HG03196 (cell line): ENCODE measurements at regions not wholly inside any gene's neighbourhood (a gene's known extent, or its start where the extent isn't known, plus 50 kb on each side); places are given as distances from the start of the nearest gene placed in this dataset.
A peak's percentile ranks its signal among the peaks of the same experiment; 100 is the strongest.

Source experiments
- ATAC-seq: cut with Tn5 transposase; IDR thresholded peaks from one replicate; pipeline ENCODE4 v1.9.1; 2021; ENCODE audit not compliant: unreplicated experiment

DNA sequence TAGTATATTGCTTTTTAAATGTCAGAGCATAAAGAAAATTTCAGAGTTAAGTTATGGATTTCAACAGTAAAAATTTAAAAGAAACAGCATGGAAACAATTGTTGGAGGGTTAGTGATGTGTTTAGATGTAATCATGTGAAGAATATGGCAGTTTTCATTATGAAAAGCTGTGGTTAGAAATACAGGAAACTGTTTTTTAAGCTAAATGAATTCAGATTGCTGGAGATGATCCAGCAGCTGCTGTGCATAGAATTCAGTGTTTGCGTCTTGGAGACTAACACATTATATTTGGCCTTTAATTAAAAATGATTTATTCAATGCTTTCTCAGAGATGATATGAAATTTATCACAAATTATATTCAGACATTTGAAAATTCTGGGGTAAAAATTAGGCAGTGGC lies 273.6 kb upstream of the LRRC7 start:
- no peak for ATAC-seq

DNA sequence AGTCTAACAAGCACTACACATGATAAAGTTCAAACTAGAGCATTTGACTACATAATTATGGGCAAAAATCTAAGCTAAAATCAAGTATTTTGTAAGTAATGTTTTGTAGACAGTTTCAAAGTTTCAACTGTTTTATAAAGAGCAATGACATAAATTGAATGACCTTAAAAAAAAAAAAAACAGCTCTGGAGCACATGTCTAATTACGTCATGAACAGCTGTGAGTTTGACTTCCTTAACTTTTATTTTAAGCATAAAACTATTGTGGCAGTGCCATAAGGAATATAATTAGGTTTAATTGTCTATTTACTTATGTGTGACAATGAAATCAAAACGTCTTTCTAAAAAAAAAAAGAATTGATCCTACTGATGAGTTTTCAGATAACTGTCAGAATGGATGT lies 272.5 kb upstream of the LRRC7 start:
- no peak for ATAC-seq

DNA sequence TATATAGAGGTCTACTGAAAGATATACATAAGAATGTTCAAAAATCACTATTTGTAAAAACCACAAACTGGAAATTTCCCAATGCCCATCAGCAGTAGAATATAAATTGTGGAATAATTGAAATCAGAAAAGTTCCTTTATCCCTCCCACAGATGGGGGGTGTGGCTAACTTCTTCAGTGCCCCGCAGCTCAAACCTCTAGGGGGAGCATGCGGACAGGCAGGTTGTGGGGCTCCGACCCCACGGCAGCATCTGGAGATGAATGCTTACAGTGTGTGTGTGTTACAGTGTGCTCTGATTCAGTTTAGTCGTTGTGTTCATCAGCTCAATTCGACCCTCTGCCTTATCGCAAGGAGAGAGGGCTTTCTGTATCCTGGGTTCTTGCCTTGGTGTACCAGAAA lies 262.1 kb upstream of the LRRC7 start:
- ATAC-seq: no peak

DNA sequence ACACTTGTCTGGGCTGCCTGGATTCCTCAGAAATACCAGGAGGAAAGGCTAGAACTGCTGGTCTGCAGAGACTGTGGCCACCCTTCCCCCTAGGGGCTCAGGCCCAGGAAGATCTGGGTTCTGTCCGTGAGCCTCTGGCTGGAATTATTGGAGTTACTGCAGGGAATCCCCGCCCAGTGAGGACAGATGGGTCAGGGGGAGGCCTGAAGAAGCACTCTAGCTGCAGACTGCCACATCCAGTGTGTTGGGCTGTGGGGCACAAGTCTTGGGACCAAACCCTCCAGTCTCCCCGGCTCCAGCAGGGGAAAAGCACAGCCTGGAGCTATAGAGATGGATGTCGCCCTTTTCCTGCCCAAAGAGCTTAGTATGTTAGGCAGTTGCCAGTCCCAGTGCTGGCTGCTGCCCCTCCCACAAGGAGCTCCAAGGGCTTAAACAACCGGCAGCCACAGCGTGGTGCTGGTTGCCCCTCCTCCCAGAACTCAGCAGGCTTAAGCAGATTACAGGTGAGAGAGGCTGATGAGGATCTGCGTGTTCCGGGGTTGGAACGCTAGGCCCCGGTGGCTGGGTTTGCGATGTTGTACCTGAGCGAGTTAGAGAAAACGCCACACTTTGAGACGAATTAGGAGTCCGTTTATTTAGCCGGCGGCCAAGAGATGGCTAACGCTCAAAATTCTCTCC lies 255.5 kb upstream of the LRRC7 start:
- no peak for ATAC-seq

DNA sequence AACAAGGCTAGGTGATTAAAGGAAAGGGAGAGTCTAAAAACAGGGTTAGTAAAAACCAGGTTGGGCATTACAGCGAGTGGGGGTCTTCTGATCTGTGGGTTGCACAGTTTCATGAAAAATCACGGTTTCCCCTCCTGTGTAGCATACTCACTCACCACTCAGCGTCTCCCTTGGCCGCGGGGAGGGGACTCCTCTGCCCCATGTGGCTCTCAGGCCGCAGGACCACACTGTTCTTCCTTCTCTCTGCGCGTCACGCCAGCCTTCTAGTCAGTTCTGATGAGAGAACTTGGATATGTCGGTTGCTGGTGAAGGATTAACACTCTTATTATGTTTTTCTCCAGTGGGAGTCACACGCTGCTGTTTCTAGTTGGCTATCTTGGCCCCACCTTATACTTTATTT lies 254.6 kb upstream of the LRRC7 start:
- no peak for ATAC-seq

DNA sequence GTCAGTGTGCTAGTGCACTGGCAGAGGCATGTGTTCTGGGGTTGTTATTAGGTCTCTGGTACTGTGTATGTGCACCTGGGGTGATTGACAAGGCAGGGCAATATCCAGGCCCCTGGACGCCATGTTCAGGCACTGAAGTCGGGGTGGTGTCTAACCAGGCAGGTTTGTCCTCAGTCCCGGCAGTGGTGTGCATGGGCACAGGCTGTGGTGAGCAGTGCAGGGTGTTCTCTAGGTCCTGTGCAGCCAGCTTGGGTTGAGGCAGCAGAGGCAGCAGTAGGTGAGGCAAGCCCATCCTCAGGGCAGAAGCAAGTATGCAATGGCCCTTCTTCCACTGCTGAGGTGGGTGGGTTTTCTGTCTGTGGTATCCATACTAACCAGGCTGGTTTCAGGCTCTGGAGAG lies 252.3 kb upstream of the LRRC7 start:
- ATAC-seq: no peak

DNA sequence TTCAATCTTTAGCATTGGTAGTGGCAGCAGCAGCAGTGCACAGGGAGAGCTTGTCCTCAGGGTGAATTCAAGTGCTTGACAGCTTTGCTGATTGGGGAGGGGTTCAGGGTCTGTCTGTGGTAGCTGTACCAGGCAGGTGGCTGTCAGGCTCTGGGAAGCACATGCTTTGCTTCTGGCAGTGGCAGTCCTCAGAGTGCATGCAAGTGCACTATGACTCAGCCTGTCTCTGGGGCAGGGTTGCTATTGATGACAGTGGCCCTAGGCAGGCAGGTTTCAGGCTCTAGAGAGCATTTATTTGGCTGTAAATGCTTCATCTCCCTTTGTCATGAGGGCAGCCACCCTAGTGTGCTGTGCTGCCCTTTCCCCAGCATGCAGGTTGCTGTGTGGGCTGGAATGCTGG lies 251.9 kb upstream of the LRRC7 start:
- ATAC-seq: no peak

DNA sequence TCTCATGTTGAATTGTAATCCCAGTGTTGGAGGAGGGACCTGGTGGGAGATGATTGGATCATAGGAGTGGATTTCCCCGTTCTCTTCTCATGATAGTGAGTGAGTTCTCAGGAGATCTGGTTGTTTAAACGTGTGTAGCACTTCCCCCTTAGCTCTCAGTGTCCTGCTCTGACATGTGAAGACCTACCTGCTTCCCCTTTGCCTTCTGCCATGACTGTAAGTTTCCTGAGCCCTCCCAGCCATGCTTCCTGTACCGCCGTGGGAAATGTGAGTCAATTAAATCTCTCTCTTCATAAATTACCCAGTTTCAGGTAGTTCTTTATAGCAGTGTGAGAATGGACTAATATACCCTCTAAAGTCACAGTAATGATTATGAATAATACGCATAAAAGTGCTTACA lies 248.4 kb upstream of the LRRC7 start:
- ATAC-seq: no peak

DNA sequence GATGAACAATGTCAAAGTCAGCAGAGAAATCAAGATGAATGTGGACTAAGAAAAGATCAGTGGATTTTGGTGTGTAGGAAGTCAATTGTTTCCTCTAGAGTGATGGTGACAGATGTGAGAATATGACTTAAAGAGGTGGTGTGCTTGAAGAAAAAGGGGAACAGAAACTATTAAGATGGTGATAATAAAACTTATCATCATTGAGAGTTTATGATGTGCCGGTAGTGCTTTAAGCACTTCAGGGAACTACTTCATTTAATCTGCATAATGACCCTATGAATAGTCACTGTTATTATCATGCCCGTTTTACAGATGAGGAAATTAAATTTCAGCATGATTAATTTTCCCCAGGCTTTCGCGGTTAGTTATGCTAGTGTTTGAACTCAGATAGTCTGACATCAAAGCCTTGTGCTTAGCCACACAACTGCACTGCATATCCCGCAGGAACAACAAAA lies 246.9 kb upstream of the LRRC7 start:
- ATAC-seq: peak; percentile 58

DNA sequence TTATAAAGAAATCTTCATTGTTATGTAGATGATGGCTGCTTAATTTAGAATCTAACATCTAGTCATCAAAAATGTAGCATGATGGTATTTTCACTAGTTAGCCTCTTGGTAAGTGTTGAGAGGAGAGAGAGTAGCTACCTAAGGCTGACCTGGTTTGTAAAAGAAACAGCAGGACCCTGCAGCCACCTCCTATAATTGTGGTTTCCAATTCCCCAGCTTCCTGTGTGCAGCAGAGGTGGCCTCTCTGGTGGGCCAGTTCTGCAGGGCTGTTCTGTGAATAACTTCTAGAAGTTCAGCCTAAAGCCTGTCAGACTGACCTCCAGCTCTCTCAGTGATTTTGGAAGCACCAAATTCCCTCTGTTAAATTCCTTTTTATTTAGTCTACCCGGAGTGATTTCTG lies 246.4 kb upstream of the LRRC7 start:
- no peak for ATAC-seq

DNA sequence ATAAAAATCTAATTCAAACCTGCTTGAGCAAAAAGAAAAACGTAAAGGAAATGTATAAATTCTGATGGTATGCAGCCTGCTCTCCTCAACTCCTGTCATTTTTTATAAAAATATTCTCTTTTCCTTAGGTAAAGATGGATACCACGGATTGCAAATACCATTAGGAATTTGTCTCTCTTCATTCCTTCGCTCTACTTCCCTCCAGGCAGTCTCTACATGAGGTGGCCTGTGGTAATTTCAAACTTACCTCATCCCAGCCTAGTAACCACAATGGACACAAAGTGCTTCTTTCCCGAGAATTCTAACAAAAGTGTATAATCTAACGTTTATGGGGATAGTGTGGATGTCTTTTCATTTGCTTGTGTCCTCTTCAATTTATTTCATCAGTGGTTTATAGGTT lies 239.5 kb upstream of the LRRC7 start:
- ATAC-seq: no peak

DNA sequence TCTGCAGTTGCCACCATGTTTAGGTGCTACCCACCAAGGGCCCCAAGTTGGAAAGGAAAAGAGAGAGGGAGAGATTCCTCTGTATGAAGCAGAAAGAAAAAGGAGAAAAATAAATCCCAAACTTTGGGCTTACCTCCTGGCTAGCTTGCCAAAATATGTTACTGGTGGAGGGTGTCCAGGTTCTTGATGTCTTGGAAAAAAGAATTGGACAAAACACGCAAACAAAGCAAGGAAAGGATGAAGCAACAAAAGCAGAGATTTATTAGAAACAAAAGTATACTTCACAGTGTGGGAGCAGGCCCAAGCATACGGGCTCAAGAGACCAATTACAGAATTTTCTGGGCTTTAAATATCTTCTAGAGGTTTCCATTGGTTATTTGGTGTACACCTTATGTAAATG lies 204.5 kb upstream of the LRRC7 start:
- ATAC-seq: no peak

DNA sequence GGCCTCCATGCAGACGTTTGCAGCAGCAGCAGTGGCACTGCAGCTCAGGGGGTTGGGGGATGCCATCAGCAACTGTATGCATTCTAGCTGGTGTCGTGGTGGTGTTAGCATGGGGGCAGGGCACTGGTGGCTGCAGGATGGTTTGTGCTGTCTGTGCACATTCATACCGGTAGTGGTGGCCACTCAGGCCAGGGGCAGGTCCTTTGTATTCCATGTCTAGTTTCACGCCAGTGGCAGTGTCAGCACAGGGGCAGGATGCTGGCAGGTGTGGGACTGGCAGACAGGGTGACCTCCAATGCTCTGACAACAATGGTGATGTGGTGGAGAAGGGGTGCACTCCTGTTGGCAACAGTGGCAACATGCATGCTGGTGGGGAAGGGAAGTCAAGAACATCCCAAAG lies 194.2 kb upstream of the LRRC7 start:
- ATAC-seq: no peak

DNA sequence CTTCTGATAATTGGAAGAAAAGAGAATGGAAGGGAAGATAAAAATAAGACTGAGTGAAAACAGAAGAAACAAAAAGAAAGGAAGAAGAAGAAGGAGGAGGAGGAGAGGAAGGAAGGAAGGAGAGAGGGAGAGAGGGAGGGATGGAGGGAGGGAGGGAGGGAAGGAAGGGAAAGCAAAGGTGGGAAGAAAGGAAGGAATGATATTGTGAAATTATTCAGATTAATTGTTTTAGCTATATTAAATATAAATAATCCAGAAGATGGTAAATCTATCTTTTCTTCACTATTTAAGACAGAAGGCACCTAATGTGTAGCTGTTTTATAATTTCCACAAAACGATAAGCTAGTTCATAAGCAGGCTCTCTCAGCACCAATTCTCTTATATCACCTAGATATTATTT lies 191.3 kb upstream of the LRRC7 start:
- ATAC-seq: no peak

DNA sequence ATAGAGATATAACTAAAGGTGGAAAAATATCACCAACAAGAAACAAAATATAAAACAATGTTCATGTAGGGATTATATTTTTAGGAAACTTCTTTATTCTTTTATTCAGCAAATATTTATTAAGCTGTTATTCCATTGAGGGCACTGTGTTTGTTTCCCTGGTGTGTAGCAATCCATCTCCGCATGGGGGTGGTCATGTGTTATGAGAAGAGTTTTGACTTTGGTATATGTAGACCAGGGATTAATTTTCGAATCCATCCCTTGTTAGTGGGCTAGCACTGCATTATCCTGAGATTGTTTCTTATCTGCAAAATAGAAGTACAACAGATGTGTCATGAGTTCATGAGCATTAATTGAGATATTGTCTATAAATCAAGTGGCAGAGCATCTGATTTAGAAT lies 190.2 kb upstream of the LRRC7 start:
- ATAC-seq: no peak

DNA sequence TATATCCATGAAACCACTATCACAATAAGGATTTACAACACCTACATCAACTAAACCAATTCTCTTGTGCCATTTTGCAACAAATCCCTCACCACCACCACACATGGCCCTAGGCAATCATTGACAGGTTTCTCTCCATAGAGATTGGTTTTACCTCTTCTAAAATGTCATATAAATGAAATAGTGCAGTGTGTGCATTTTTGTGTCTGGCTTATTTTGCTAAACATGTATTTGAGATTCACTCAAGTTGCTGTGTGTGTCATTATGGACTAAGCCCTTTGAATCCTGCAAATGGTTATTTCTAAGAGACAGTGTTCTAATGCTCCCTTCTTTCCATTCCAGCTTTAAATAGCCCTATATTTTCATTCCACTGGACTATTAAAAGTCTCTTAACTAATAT lies 179.7 kb upstream of the LRRC7 start:
- no peak for ATAC-seq

DNA sequence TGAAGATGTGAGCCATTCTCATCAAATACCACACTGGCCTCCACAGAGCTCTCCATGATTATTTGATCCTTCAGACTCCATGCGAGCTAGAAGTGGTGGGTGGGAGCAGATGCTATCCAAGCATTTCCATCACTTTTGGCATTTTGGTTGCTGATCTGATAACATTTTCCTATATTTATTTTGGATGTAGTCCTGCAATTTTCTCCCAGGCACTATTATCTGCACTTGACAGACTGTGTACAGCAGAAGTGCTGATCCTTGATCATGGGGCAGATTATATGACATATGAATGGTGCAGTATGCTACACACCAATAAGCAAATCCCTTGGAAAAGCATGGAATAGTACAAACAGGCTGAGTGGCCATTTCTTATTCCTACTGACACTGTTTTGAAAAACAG lies 167.6 kb upstream of the LRRC7 start:
- ATAC-seq: no peak

DNA sequence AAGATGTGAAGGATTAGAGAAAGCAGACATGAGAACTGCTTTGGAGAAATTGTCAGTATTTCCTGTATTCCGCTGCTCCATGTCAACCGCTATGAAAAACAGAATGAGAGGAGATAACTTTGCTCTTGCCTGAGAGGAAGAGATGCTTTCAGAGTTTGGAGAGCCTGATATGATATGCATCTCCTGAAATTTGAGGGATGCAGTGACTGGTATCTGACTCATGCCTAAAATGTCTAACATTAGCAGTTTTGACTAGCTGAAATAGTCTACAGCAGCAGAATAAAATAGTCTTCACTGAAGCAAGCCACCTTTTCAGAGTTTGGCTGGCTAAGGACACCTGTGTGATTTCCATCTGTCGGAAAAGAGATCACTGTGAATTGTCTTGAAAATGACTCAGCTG lies 165.8 kb upstream of the LRRC7 start:
- ATAC-seq: no peak

DNA sequence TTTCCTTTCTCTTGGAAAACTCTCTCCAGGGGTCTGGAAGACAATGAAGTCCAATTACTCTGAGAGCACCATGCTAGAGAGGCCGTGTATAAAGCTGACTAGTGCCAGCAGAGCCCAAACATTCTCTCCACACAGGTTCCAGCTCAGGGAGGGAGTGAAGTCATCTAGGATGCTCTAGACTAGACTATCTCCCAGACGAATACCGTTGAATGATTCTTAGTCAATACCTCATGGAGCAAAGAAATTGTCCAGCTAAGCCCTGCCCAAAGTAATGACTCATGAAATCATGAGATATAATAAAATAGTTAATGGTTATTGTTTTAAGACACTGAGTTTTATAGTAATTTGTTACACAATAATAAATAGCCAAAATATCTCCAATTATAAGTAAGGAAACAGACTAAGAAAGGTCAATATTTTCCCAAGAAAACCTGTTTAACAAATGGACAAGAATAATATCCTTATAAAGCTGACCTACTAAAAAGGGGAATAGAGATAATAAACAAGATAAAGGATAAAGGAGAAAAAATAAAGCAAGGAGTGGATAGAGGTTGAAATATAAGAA lies 163.9 kb upstream of the LRRC7 start:
- no peak for ATAC-seq

DNA sequence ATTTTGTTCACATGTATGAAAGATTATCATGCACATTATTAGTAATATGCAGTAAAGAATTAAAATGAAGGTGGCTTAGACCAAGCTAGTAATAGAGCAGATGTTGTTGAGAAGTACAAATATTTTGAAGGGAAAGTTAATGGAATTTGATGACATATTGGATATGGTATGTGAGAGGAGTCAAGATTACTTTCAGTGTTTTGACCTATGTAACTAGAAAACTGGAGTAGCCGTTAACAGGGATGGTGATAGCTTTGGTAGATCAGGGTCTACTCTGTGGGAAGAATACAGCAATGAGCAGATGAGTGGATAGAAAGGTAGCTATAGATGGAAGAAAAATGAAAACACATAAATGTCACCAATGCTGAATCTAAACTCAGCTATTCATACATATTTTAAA lies 163.2 kb upstream of the LRRC7 start:
- ATAC-seq: no peak

DNA sequence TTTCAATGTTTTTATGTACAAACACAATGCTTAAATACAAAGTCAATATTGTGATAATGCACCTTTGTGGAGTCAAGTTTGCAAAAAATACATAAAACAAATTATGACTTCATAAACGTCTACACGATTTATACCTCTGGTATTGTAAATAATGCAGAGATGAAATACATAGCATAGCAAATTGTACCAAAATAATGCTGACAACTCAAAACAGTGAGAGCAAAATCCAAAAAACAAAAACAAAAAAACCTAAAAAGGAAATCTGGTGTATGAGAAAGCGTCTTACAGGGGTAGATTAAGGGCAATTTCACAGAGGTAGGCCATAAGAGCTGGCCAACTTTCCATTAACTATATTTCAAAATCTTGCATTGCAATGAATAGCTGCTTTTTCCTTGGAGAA lies 161.5 kb upstream of the LRRC7 start:
- no peak for ATAC-seq

DNA sequence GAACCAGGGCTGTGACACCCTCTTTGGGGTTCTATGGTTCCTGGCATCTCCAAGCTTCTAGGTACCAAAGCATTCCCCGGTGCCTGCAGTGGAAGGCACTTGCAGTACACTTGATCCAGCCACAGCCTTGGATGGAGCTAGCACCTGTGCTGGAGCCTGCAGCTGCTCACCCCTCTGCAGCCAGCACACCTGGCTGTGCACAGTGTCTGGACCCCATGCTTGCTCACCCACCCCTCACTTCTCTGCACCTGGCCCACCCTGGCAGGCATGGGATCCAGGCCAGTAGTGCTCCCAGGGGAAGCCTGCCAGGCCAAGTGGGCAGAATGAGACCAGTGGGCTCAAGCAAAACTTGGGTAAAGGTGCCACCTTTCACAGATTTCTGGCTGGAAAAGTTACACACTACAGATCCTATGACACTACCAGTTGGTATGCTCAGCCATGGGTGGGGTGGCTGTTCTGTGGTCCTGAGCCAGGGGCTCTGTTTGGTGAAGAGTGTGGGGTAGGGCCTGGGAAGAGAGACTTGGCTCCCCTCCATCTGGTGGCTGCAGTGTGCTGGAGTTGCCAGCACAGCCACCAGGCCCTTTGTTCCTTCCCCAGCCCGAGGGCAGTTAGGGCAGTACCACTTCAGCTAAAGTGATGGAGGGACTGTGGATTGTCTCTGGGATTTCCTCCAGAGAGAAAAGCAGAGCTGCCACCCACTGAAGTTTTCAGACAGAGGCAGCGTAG lies 157.8 kb upstream of the LRRC7 start:
- no peak for ATAC-seq

DNA sequence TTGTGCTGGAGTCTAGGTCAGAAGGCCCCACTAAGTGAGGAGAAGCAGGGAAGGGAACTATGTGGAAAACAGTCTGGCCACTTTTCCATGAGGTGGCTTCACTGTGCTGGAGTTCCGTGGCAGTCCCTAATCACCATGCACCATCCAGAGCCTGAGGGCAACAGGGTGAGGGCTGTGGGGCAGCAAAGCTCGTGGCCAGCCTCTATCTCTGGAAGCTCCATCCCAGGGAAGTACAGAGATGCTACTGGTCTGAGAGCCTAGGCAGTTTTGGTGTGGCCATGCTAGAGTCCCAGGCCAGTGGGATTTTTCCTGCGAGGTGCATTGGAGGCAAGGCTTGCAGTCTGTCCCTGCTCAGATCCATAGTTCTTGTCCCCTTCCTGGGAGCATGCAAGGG lies 157.3 kb upstream of the LRRC7 start:
- no peak for ATAC-seq
